ENCODE measurements at regions not wholly inside any gene's neighbourhood (a gene's known extent, or its start where the extent isn't known, plus 50 kb on each side); places are given as distances from the start of the nearest gene placed in this dataset.

DNA sequence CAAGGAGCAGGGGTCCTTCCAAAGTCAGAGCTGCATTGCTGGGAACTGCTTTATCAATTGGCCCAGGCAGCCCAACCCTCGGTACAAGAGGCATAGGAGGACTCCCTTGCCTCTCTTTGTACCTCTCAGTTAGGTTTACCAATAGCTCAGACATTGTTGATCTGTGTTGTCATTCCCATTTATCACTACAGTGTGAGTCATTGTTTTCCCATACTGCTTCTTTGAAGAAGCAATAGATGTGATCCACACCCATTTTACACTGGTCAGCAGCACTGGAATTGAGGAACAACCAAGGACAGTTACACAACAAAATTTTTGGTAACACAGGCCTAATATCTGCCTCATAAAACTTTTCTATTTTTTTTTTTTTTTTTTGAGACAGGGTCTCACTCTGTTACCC, 307.2 kb downstream of the SNX13 start:
- H3K9me3 Mint-ChIP-seq, result no peaks in the 10 kb centered on the region
- DNase-seq (no peak), ATAC-seq (no peak)
- no peak overlapping the region for H3K27ac Mint-ChIP-seq
- no peaks in the 10 kb centered on the region for H3K4me1 Mint-ChIP-seq
- H3K4me3 Mint-ChIP-seq, result no peak overlapping the region
- H3K27me3 Mint-ChIP-seq, result peaks cover 5% of the 10 kb centered on the region

DNA sequence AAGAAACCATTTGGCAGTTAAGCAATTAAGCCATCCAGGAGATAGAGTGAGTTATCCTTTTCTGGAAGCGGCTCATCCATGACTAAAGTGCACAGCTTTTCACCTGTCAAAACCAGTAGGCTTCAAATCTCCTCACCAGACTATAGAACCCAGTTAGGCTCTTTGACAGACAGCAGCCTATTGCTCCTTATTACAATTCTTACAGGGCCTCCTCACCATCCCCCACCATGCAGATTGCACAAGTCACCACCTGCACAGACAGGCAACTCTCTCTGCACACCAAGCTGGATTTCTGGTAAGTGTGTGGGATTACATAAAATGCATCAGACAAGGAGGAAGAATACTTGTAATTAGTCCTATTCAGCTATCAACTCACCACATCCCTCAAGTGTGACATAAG, 301.6 kb downstream of the SNX13 start:
- DNase-seq, result no peak
- Mint-ChIP-seq H3K9me3 (peaks cover 8 to 13% of the 10 kb centered on the region in 2 donors), H3K4me3 (no peak overlapping the region), H3K4me1 (no peaks in the 10 kb centered on the region), H3K27me3 (peaks cover 29% of the 10 kb centered on the region), H3K27ac (no peak overlapping the region)
- no peak for ATAC-seq

DNA sequence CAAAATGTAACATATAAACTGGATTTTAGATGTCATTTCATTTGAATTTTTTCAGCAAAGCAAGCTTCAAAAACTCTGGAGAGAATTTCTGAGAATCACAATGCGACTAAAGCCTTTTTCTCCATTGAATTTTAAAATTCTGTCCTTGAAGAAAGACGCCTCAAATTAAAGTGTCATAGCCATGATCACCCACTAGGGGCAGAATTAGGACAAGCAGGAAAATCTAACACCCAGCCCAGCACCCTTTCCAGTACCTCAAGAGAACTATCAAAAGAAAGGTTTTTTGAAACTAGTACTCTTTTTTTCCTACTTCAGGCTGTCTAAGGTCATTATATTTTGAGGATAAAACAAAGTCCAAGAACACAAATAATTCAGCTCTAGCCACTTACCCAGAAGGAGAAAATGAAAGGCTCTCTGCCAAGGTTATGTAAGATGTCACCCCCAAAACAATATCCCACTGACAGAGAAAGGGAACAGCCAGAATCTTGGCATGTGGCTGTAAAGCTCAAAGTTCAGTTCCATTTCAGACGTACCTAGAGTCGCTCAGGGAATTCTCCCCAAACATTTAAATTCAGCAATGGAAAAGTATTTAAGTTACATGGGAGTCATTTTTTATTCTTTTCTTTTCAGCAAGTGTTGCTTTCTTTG, 299.4 kb downstream of the SNX13 start:
- no peaks in the 10 kb centered on the region for H3K4me1 Mint-ChIP-seq
- DNase-seq (peak in 1 of 2 donors; percentile 5), ATAC-seq (no peak)
- H3K27me3 Mint-ChIP-seq, result peaks cover 29% of the 10 kb centered on the region
- H3K9me3 Mint-ChIP-seq, result peaks cover 8 to 14% of the 10 kb centered on the region in 2 donors
- no peak overlapping the region for H3K27ac Mint-ChIP-seq
- H3K4me3 Mint-ChIP-seq, result no peak overlapping the region

DNA sequence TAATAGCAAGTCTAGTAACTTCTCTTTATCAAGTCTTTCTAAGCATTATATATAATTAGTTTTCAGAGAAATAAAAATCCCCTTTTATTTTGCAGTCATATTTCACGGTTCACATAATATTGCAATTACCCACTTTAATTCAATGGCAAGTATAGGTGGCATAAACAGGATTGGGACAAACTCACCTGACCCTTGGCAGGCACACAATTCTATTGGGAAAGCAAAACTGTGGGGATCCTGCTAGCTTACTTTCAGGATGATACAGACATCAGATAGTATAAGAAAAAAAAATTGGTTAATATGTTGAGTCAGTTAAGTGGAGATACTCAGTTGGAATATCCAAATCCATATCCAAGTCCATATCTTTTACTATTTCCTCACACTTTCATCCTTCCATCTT, 294.8 kb downstream of the SNX13 start:
- ATAC-seq, result no peak
- H3K4me3 Mint-ChIP-seq, result no peak overlapping the region
- H3K9me3 Mint-ChIP-seq, result peaks cover 8 to 14% of the 10 kb centered on the region in 2 donors
- no peaks in the 10 kb centered on the region for H3K4me1 Mint-ChIP-seq
- no peak overlapping the region for H3K27ac Mint-ChIP-seq
- peaks cover 17% of the 10 kb centered on the region for H3K27me3 Mint-ChIP-seq
- no peak for DNase-seq

DNA sequence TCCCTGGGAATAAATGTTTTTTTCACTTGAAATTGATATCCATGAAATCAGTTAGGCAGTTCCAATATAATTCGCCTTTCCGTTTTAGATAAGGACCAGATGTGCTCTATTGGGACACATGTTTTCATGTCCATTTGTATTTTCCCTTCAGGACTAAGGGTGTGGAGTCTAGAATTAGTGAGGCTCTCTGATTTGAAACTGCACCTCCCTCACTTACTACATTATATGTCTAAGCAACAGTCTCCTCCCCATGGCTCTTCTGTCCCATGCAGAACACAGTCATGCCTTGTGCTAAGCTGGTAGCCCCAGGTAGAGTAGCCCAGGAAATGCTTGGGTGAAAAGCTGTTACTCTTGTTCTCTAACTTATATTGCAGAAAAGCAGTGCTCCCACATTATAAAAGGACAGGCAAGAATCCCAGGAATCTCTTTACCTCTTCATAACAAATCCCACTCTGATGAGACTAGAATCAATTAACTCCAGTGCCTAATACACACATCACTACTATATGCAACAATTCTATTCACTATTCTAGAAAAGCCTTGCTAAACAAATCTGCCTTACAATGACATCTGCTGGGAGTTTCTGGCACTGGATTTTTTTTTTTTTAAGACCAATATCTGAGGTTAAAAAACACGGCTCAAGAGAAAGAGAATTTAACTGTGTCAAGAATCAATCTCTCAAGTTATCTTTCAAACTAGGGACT, 293.9 kb downstream of the SNX13 start:
- ATAC-seq (no peak), DNase-seq (no peak)
- Mint-ChIP-seq H3K4me1 (no peaks in the 10 kb centered on the region), H3K27me3 (peaks cover 17% of the 10 kb centered on the region), H3K27ac (no peak overlapping the region), H3K4me3 (no peak overlapping the region), H3K9me3 (peaks cover 8 to 14% of the 10 kb centered on the region in 2 donors)

DNA sequence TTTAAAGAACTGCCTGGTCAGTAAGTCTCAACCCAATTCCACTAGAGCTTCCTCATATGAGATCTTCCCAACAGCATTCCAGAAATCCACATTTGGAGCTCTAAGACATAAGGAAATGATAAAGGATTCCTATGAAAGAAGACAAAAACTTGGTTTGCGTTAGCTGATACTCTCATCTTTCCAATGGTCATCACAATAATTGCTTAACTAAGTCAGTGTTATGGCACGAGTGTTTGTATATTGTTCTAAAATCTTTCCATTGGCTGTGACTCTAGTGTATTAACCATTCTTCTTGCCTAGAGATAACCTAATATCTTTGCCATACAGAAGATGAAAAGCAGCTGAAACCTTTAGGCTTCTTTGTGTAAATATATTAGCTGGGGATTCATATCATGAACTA, 289.0 kb downstream of the SNX13 start:
- Mint-ChIP-seq H3K9me3 (no peaks in the 10 kb centered on the region), H3K27ac (no peak overlapping the region), H3K4me1 (no peaks in the 10 kb centered on the region), H3K4me3 (no peak overlapping the region), H3K27me3 (peaks cover 23% of the 10 kb centered on the region)
- ATAC-seq, result no peak
- DNase-seq, result no peak

DNA sequence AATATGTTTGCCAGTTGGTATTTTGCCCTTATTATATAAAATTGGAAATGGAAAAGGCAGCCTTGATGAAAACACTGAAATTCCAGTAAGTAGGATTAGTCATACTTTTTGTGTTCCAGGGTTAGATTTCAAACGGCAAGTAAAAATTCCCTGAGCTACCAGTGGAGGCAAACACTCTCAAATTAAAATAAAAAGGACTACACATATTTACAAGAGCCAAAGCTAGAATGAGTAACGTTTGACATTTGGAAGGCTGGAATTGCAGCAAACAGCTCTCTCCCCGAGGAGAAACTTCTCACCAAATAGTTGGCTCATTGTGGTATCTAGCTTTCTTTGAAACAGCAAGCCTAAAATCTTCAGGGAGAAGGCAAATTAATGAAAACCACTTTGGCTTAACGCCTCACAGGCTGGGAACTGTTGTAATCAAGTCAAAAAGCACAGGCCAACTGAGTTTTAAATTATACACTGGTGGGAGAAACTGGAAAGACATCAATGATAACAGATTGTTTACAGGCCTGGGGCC, 288.4 kb downstream of the SNX13 start:
- ATAC-seq (no peak), DNase-seq (no peak)
- H3K27me3 Mint-ChIP-seq, result peaks cover 23% of the 10 kb centered on the region
- H3K9me3 Mint-ChIP-seq, result no peaks in the 10 kb centered on the region
- no peak overlapping the region for H3K4me3 Mint-ChIP-seq
- no peaks in the 10 kb centered on the region for H3K4me1 Mint-ChIP-seq
- no peak overlapping the region for H3K27ac Mint-ChIP-seq

DNA sequence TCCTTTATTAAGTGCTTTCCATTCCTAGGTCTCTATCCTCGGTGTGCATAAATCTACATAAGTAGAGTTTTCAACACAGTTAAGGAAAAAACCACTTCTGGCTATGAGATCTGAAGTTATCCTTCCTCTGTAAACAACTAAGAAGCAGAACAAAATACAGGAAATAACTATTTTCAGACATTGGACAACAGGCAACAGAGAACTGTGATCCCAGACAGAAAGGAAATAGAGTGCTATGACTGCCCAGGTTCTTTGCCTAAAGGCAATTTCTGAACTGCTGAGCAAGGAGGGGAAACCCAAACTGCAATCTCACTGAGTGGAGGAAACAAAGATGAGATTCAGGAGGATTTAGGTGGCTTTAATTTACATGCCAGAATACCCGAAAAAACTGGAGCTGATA, 285.4 kb downstream of the SNX13 start:
- no peak for DNase-seq
- H3K27me3 Mint-ChIP-seq, result peaks cover 23% of the 10 kb centered on the region
- H3K9me3 Mint-ChIP-seq, result no peaks in the 10 kb centered on the region
- no peaks in the 10 kb centered on the region for H3K4me1 Mint-ChIP-seq
- no peak overlapping the region for H3K4me3 Mint-ChIP-seq
- H3K27ac Mint-ChIP-seq, result no peak overlapping the region
- no peak for ATAC-seq

DNA sequence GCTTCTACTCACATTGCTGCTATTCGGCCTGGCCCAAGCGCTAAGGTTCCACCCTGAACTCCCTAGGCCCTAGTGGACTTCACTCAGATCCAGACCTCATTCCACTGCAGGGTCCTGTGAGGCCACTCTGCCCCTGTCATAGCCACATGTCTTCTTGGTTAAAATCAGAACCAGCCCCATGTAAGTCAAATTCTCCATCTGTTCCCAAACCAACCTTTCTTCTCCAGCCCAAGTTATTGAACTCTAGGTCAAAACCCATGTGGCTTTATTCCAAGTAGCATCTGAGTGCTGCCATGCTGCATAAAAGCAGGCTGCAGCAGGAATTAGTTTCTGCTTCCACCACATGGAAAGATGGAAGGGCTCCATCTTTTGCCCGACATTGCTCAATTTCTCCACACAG, 281.2 kb downstream of the SNX13 start:
- Mint-ChIP-seq H3K4me3 (no peak overlapping the region), H3K4me1 (no peaks in the 10 kb centered on the region), H3K9me3 (no peaks in the 10 kb centered on the region), H3K27me3 (peaks cover 20% of the 10 kb centered on the region), H3K27ac (no peak overlapping the region)
- ATAC-seq (no peak), DNase-seq (no peak)

DNA sequence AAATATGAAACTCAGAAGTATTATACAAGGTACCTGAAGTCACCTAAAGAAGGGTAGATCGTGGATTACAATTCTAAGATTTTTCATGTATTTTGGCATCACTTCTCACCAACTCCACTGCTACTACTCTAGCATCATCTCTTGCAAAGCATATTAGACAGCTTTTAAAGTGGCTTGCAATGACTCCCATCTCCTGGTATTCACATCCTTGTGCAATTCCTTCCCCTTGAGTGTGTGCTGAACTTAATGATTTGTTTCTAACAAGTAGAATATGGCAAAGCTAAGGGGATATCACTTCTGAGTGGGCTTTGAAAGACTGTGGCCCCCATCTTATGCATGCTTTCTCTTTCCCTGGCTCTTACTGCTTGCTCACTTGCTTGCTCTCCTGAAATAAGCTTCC, 280.2 kb downstream of the SNX13 start:
- H3K27ac Mint-ChIP-seq, result no peak overlapping the region
- H3K27me3 Mint-ChIP-seq, result peaks cover 12% of the 10 kb centered on the region
- ATAC-seq (no peak), DNase-seq (no peak)
- no peak overlapping the region for H3K4me3 Mint-ChIP-seq
- no peaks in the 10 kb centered on the region for H3K9me3 Mint-ChIP-seq
- H3K4me1 Mint-ChIP-seq, result no peaks in the 10 kb centered on the region

DNA sequence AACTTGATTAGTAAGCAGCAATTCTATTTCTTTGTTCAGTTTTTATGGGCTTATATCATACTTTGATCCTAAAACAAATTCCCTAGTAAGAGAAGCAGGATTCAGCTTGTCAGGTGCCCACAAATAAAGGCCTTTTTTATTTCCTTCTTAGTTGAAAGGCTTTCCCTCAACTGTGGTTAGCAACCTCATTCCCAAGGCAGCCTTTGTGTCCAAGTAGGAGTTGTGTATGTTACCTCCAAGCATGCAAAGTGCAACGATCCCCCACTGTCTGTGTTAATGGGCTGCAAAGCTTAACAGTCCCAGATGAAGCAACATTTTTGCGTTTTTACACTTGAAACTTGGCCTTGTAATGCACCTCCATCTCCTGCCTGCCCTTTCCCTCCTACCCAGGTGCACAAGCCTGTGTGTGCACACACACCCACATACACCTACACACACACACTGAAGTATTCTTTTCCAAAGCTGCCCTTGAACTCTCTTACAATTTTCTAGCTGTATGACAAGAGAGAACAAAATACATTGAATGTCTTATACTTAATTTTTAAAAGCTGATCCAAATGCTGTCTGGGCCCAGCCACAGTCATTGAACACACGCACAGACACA, 278.2 kb downstream of the SNX13 start:
- DNase-seq (no peak), ATAC-seq (no peak)
- H3K27me3 Mint-ChIP-seq, result no peaks in the 10 kb centered on the region
- no peak overlapping the region for H3K27ac Mint-ChIP-seq
- no peaks in the 10 kb centered on the region for H3K9me3 Mint-ChIP-seq
- H3K4me3 Mint-ChIP-seq, result no peak overlapping the region
- H3K4me1 Mint-ChIP-seq, result no peaks in the 10 kb centered on the region

DNA sequence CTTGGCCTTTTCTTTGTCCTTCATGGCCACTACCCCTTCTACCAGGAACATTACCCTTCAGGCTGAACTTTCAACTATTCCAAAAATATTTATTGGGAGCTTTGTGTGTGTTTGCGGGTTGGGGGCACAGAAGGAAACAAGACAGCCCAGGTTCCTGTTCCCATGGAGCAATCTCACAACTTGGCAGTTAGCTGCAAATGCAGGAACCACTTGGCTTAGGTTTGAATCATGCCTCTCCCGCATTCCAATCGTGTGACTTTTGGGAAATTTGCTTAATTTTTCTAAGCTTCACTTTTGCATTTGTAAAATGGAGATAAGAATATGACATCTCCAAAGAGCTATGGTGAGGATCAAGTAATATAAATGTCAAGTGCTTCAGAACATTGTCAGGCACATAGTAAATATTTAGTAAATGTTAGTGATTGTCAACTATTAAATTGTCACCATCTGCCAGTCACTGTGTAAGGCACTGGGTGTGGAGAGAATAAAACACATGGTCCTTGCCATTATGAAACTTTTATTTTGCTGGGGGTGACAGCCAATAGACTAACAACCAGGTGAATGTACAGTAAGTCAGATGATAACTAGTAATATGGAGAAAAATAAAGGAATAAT, 277.1 kb downstream of the SNX13 start:
- no peak for DNase-seq
- H3K9me3 Mint-ChIP-seq, result no peaks in the 10 kb centered on the region
- no peak for ATAC-seq
- no peak overlapping the region for H3K27ac Mint-ChIP-seq
- H3K4me3 Mint-ChIP-seq, result no peak overlapping the region
- no peaks in the 10 kb centered on the region for H3K27me3 Mint-ChIP-seq
- H3K4me1 Mint-ChIP-seq, result no peaks in the 10 kb centered on the region

DNA sequence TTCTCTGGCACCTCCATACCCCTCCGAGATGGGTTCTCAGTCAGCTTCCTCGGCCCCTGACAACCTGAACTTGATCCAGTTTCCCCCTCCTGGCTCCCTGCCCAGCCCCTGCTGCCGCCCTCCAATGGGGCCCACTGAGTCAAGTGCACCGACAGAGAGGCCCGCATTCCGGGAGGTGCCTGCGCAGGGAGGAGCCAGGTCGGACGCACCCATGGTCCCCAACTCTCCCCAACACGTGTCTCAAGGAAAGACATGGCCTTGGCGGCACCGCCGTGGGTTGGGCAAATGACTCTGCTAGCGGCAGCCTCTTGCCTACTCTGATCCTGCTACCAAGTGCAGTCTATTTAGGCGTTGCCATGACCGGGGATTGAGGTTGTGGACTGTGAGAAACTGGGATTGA, 275.3 kb downstream of the SNX13 start:
- DNase-seq (no peak), ATAC-seq (no peak)
- H3K4me3 Mint-ChIP-seq, result no peak overlapping the region
- no peaks in the 10 kb centered on the region for H3K9me3 Mint-ChIP-seq
- no peaks in the 10 kb centered on the region for H3K27me3 Mint-ChIP-seq
- H3K4me1 Mint-ChIP-seq, result no peaks in the 10 kb centered on the region
- no peak overlapping the region for H3K27ac Mint-ChIP-seq

DNA sequence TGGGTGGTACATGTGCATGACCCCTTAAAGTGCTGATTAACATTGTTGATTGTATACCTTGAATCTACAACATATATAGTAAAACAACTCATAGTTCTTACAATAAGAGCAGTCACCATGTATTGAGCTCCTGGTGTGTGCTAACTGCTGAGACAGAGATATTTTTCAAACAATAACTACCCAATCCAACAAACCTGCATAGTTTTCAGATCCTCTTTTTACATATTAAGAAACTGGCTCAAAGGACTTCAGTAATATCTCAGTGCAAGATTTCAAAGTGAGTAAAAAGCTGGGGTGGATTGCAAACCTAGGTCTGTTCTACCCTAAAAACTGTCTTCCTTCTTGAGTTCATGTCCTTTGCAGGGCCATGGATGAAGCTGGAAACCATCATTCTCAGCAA, 272.2 kb downstream of the SNX13 start:
- no peak for ATAC-seq
- no peaks in the 10 kb centered on the region for H3K27me3 Mint-ChIP-seq

DNA sequence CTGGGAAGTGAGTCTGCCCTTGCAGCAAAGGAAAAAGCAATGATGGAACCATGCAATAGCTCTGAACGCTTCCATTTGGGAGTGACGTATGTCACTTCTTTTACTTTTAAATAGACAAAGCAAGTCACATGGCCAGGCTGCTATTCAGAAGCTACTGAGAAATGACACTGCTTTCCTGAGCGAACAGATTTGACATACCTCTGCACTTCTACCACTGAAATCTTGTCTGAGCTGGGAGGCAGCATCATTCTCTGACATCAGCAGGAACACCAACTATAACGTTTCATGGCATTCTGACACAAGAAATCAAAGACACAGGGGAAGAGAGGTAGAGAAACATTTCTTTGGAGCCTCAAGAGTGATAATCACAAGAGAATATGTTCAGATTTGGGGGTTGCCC, 271.1 kb downstream of the SNX13 start:
- ATAC-seq (no peak), DNase-seq (no peak)
- Mint-ChIP-seq H3K27ac (no peak overlapping the region), H3K4me3 (no peak overlapping the region), H3K27me3 (no peaks in the 10 kb centered on the region), H3K4me1 (no peaks in the 10 kb centered on the region), H3K9me3 (no peaks in the 10 kb centered on the region)

More for the DNA sequence above, 272.2 kb downstream of the SNX13 start:
- Mint-ChIP-seq H3K27ac (no peak overlapping the region), H3K4me1 (no peaks in the 10 kb centered on the region), H3K4me3 (no peak overlapping the region), H3K9me3 (no peaks in the 10 kb centered on the region)
- no peak for DNase-seq

DNA sequence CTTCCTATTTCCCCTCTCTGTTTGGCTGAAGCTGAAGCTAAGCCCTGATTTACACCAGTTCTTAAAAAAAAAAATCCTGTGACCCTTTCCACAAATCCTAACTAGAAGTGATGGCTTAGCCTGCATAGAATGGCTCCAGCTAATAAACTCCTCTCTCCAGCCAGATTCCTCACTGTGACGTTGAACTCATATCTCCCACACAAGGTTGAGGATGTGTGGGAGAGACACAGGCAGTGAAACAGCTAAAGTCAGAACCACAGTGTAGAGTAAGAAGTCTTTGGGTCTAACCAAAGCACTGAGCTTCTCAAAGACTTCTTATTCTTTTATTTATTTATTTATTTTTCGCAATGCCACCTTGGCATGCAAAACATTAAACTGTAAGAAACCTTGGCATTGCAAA, 268.3 kb downstream of the SNX13 start:
- Mint-ChIP-seq H3K27me3 (no peaks in the 10 kb centered on the region), H3K27ac (no peak overlapping the region), H3K4me1 (no peaks in the 10 kb centered on the region), H3K4me3 (no peak overlapping the region), H3K9me3 (no peaks in the 10 kb centered on the region)
- ATAC-seq (no peak), DNase-seq (no peak)

Data from stimulated activated naive CD8-positive, alpha-beta T cell treated with anti-CD3 and anti-CD28 coated beads, Interleukin-15, amount 100 ng/mL, for 72 hours (primary cell).